GM21786 (cell line): ENCODE measurements at regions not wholly inside any gene's neighbourhood (a gene's known extent, or its start where the extent isn't known, plus 50 kb on each side); places are given as distances from the start of the nearest gene placed in this dataset.
A peak's percentile ranks its signal among the peaks of the same experiment; 100 is the strongest.

Source experiments
- ATAC-seq: cut with Tn5 transposase; IDR thresholded peaks from one replicate; pipeline ENCODE4 v1.9.1; 2021; ENCODE audit not compliant: unreplicated experiment

- no peak for ATAC-seq
Observed at GRCh38 chr1:162970021-162970420, 99.1 kb upstream of the RGS4 start.

- no peak for ATAC-seq
Observed at GRCh38 chr1:162966613-162967012, 102.5 kb upstream of the RGS4 start.

- no peak for ATAC-seq
Observed at GRCh38 chr1:162964901-162965300, 103.9 kb upstream of the CCDC190 start.

DNA sequence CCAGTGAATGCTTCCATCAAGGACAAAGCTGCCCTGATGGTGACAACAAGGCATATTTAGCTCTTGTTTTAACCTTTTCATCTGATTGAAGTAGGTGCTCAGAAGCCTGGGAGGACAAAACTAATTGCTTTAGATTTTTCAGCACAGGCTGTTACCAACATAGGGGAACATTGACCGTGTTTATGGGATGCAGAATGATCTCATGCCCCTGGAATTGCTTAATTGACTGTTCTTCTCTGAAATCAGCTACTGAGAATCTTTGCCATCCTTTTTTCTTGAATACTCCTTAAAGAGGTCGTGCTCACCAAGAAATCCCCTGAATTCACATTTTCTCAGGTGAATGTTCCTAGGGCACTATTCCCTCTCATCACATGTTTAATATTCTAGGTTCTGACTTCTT lies 95.9 kb upstream of the CCDC190 start:
- no peak for ATAC-seq

DNA sequence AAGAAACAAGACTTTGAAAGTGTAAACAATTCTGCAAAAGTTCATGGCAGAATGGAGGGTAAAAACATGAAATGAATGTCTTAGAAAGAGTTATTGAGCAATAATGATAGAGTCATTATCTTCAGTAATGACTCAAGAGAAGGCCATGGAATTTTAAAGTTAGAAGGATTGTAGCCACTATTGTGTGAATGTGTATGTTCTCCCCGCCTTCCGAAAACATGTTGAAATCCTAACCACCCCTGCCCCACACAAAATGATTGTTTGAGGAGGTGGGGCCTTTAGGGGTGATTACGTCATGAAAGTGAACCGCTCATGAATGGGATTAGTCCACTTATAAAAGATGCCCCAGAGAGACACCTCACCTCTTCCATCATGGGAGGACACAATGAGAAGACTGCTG lies 93.8 kb upstream of the CCDC190 start:
- ATAC-seq = no peak

DNA sequence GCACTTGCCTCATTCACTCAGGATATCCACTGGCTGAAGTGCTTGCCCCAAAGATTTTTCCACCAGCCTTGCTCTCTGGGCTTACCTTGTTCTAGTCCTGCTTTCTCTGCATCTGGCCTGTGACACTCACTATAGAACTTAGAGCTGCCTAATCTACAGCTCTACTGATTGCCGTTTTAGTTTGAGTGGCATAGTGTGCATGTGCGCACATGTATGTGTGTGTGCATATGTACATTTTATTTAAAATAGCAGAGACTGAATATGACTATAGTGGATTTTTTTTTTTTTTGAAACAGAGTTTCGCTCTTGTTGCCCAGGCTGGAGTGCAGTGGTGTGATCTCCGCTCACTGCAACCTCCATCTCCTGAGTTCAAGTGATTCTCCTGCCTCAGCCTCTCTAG lies 92.0 kb upstream of the CCDC190 start:
- no peak for ATAC-seq

DNA sequence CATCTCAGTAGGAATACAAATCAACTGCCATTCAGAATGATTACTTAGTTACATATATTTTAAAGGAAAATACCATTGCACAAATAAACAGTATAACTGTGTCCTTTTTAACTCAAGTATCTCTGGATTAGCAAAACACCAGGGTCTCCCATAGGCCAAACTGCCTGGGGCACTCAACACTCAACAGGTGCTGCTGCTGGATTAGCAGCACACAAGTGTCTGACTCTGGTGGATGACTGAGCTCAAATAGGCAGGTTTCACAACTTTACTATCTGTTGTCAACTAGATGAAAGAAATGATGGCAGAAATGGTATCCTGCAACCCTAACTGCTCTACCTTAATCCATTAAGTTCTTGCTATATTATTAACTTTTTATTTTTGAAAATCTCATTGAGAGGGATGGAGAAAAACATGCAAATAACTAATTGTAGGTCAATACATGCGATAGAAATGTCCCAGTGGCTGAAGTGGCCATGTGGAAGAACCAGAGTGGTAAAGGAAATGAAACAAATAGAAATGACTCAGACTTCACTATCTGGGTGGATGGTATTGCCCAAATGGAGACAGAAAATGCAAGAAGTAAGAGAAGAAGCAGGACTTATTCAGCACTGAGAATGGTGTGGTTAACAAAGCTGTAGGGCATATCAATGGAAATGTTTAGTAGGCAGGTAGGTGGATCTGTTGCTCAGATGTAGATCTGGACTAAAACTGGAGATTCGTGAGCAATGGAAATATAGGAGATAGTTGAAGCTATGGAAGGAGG lies 90.8 kb upstream of the CCDC190 start:
- peak; percentile 89 for ATAC-seq

GRCh38 chr1:162950187-162950586 lies 89.2 kb upstream of the CCDC190 start:
- no peak for ATAC-seq

DNA sequence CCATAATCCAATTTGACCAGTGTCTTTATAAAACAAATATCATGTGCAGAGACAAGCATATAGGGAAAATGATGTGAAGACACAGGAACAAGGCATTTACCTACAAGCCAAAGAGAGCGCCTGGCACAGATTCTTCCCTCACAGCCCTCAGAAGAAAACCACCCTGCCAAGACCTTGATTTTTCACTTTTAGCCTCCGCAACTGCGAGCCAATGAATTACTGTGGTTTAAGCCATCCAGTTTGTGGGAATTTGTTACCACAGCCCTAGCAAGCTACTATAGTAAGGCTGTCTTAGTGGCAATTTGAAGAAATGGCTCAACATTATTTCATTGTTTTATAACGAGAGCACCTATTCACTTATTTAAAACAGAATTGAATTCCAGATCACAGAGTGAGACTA lies 85.7 kb upstream of the CCDC190 start:
- ATAC-seq = no peak

DNA sequence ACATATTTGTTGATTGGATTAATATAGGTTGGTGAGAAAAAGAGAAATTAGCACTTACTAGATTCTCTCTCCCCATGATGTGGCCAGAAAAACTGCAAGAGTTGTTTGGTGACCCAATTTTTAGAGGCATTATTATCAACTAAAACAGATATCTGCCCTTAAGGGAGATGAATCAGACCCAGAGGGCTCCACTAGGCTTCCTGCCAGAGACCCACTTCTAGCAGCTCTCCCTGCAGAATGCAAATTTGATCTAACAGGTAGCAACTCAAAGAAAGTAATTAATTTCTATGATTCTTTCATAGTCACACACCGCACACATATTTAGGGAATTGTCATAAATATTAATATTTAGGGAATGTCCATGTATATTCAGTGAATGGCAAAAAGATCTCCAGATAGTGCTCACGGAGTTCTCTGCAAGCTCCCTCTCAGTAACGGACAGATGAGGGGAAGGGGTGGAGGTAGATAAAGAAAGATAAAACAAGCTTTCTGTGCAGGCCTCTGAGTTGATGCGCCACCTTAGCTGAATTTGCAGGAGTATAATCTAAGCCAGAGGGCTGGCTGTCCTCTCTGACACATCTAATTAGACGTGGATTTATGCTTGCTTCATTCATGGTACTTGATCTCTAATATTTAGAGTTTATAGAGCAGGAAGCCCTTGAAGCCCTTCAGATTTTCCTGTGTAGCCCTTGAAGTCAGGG lies 84.1 kb upstream of the CCDC190 start:
- no peak for ATAC-seq

DNA sequence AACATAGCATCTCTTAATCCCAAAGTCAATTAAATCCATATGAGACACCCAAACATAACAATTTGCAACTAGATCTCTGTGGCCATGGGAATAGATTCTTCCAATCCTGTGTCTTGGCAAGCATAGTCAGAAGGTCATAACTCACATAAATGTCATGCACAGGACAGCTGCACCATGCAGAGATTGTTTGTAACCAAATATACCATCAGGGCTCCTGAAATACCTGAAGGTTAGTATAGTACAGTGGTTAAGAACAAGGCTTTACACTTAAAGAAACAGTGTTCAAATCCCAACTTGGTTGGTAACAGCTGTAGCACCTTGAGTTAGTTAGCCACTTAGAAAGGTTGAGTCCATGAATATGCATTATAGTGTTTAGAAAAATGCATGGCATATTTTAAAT lies 82.6 kb upstream of the CCDC190 start:
- no peak for ATAC-seq

- no peak for ATAC-seq
Observed at GRCh38 chr1:162942916-162943559, 82.1 kb upstream of the CCDC190 start.

DNA sequence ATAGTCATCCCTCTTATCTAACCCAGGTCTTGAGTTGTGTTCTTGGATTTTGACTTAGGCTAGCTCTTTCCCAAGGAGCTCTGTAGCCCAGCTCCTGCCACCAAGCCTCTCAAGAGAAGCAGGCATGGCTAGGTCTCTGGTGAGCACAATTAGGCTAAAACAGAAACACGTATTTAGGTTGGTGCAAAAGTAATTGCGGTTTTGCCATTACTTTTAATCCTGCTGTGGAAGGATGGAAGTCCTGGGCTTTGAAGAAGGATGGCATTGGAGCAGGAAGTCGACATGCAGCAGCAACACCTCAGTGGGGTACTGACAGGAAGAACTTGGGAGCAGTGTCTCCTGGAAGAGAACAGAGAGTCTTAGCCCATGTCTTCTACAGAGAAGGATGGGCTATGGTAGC lies 80.0 kb upstream of the CCDC190 start:
- no peak for ATAC-seq

DNA sequence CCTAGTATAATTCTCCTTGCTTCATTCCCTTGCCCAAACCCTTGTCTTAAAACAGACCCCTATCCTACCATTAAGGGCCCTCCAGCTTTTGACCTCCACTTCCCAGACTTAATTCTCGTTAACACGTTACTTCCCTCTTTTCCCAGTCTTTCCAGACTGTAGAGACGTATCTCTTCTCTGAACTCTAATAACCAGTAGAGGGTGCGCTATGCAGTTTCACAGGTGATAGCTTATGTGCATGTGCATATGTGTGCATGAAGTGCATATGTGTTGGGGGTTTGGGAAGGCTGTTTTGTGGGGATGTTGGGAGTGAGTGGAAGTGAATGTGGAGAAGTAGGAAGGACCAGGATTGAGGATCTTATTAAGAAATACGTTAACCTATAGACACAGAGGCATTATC lies 78.1 kb upstream of the CCDC190 start:
- ATAC-seq = no peak

- no peak for ATAC-seq
Observed at GRCh38 chr1:162937716-162938395, 76.9 kb upstream of the CCDC190 start.

DNA sequence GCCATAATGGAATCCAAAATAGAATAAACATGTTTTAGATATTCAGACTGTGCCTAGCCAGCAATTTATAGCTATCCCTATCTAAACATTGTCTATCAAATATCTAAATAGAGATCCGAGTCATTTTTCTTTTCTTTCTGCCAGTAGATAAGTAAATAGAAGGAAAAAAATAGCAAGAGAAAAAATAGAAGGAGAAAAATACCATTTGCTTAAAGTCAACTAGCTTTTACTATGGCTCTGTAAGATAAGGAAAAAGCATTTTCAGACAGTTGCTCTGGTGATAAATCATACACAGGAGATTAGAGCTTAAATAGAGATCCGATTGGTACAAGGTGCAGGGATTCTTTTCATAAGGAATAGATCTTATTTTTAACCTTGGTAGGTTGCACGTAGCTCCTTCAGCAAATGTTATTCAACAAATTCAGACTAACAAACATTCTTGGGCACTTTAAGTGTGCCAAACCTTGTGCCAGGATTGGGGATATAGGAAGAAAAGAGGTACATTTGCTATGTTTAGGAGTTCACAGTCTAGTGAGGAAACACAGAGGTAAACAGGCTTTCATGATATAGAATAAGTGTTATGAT lies 70.1 kb upstream of the CCDC190 start:
- ATAC-seq = no peak

DNA sequence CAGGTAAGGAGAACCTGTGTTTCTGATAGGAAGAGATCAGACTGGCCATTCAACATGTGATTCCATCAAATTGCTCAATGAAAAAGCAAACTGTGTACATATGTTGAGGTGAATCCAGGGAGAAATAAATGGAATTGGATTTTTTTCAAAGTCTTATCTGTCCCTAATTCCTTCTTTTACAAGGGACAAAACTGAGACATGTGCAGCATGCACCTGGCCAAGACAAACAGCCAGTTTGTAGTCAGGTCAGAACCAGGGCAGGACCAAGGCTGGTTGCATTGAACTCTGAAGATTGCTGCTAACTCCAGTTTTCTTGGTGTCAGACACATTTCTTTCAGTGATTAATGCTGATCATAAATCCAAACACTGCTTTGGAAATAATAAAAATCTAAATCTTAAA lies 69.6 kb upstream of the CCDC190 start:
- ATAC-seq = no peak

GRCh38 chr1:162929177-162929576 lies 68.2 kb upstream of the CCDC190 start:
- no peak for ATAC-seq

GRCh38 chr1:162928141-162928540 lies 67.2 kb upstream of the CCDC190 start:
- ATAC-seq = no peak

DNA sequence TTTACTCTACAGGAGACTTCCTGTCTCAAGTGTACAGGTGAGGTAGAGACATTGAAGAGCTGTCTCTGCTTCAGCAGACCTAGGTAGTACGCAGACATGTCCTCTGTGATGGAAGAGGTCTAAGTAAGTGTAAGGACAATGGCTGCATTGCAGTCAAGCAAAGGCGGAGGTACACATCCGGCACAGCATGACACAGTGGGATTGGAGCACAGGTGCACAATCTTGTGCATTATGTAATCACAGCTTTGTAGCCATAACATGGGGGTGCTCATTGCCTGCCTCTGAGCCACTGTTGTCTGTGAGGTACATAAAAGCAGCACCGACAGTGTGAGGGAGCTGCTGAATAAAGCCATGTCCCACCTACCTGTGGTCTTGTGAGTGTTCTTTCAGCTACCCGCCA lies 66.4 kb upstream of the CCDC190 start:
- no peak for ATAC-seq

DNA sequence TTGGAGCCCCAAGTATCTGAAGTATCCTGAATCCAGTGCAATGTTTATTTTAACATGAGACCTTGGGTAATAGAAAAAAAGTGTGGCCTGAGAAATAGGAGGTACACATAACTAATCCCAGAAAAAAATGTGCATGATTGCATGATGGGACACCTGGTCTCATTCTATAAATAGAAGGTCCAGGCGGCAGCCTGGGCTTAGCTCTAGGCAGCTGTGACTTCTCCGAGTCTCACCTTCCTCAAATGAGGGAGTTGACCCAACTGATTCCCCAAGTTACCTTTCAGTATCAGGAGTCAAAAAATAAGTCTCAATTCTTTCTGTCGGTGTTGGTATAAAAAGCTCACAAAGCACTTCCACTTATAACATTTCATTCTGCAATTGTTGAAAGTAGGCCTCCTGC lies 65.9 kb upstream of the CCDC190 start:
- ATAC-seq = no peak
